CD8-positive, alpha-beta memory T cell (primary cell): ENCODE measurements at regions not wholly inside any gene's neighbourhood (a gene's known extent, or its start where the extent isn't known, plus 50 kb on each side); places are given as distances from the start of the nearest gene placed in this dataset.

Source experiments
- CTCF ChIA-PET: fragments of 350-600 bp; sonication (Branson Sonifier 250); formaldehyde crosslinking; loops from one replicate; lab custom pipeline; 2021; ENCODE audit warnings: antibody characterized with exemption; lab: Charles Lee
- POLR2A ChIA-PET: fragments of 350-600 bp; sonication (Branson Sonifier 250); formaldehyde crosslinking; loops from one replicate; lab custom pipeline; 2021; ENCODE audit warnings: antibody characterized with exemption; lab: Charles Lee
- DNase-seq, 5 donors: peaks; one replicate each; pipeline versions ENCODE4 v3.0.0 to v3.0.0-alpha.2; 2020 to 2022; ENCODE audit warnings: mixed read lengths in 1 of 5
- H3K27ac ChIP-seq: one replicate; pipeline ENCODE4 v1.7.0; 2013; ENCODE audit warnings: low read depth, mild to moderate bottlenecking, low read length, moderate library complexity
- H3K27me3 ChIP-seq: 2 replicates; pipeline ENCODE4 v1.7.0; 2013; ENCODE audit warnings: low read length, mild to moderate bottlenecking; ENCODE audit not compliant: insufficient read depth, poor library complexity, severe bottlenecking
- H3K36me3 ChIP-seq: 2 replicates; pipeline ENCODE4 v1.7.0; 2013; ENCODE audit warnings: mild to moderate bottlenecking, low read length, moderate library complexity; ENCODE audit not compliant: insufficient read depth
- H3K4me1 ChIP-seq: 2 replicates; pipeline ENCODE4 v1.7.0; 2013; ENCODE audit warnings: mild to moderate bottlenecking, low read length, moderate library complexity; ENCODE audit not compliant: insufficient read depth
- H3K4me3 ChIP-seq: 2 replicates; pipeline ENCODE4 v1.7.0; 2013; ENCODE audit warnings: mild to moderate bottlenecking, low read length
- H3K9me3 ChIP-seq: 2 replicates; pipeline ENCODE4 v1.7.0; 2013; ENCODE audit warnings: mild to moderate bottlenecking, low read length
- H3K27ac Mint-ChIP-seq, 8 donors: one replicate each; pipeline ENCODE4 v1.8.0; 2020 to 2021; ENCODE audit warnings: mixed read lengths in 8 of 8, mild to moderate bottlenecking in 6 of 8, inconsistent platforms in 3 of 8, moderate library complexity in 3 of 8
- H3K27me3 Mint-ChIP-seq, 2 donors: one replicate each; pipeline ENCODE4 v1.8.0; 2020 to 2021; ENCODE audit warnings: mixed read lengths in 2 of 2, mild to moderate bottlenecking in 1 of 2, moderate library complexity in 1 of 2
- H3K36me3 Mint-ChIP-seq, 3 donors: one replicate each; pipeline ENCODE4 v1.8.0; 2020 to 2021; ENCODE audit warnings: mixed read lengths in 3 of 3, inconsistent platforms in 1 of 3, mild to moderate bottlenecking in 1 of 3
- H3K4me1 Mint-ChIP-seq, 3 donors: one replicate each; pipeline ENCODE4 v1.8.0; 2020 to 2021; ENCODE audit warnings: mixed read lengths in 3 of 3, inconsistent platforms in 1 of 3, mild to moderate bottlenecking in 1 of 3
- H3K4me3 Mint-ChIP-seq, 7 donors: one replicate each; pipeline ENCODE4 v1.8.0; 2020 to 2021; ENCODE audit warnings: mixed read lengths in 7 of 7, mild to moderate bottlenecking in 6 of 7, moderate library complexity in 4 of 7, inconsistent platforms in 2 of 7
- H3K9me3 Mint-ChIP-seq, 5 donors: one replicate each; pipeline ENCODE4 v1.8.0; 2020 to 2022; ENCODE audit warnings: mixed read lengths in 5 of 5, mild to moderate bottlenecking in 3 of 5, moderate library complexity in 2 of 5, inconsistent platforms in 1 of 5

- Histone ChIP-seq H3K9me3 (no peaks in the 10 kb centered on the region), H3K4me1 (no peaks in the 10 kb centered on the region), H3K27me3 (no peaks in the 10 kb centered on the region), H3K36me3 (no peaks in the 10 kb centered on the region), H3K4me3 (no peak overlapping the region), H3K27ac (no peak overlapping the region)
- Mint-ChIP-seq H3K4me3 (no peak overlapping the region), H3K4me1 (no peaks in the 10 kb centered on the region), H3K27me3 (peaks cover 0 to 2% of the 10 kb centered on the region in 2 donors), H3K36me3 (no peaks in the 10 kb centered on the region), H3K27ac (no peak overlapping the region), H3K9me3 (peaks cover 0 to 7% (median 3%) of the 10 kb centered on the region in 5 donors)
- DNase-seq = no peak
- CTCF ChIA-PET = no interaction called here
- POLR2A ChIA-PET = no interaction called here
Measured at GRCh38 chr3:159626598-159626997, 362.0 kb upstream of the IL12A start.

- Mint-ChIP-seq H3K27ac (no peak overlapping the region), H3K4me3 (no peak overlapping the region), H3K36me3 (no peaks in the 10 kb centered on the region), H3K27me3 (peaks cover 0 to 2% of the 10 kb centered on the region in 2 donors), H3K9me3 (peaks cover 0 to 7% (median 3%) of the 10 kb centered on the region in 5 donors), H3K4me1 (no peaks in the 10 kb centered on the region)
- H3K27ac ChIP-seq = no peak overlapping the region
- no peak overlapping the region for H3K4me3 ChIP-seq
- no peaks in the 10 kb centered on the region for H3K27me3 ChIP-seq
- POLR2A ChIA-PET = no interaction called here
- H3K4me1 ChIP-seq = no peaks in the 10 kb centered on the region
- no peaks in the 10 kb centered on the region for H3K9me3 ChIP-seq
- DNase-seq = no peak
- H3K36me3 ChIP-seq = no peaks in the 10 kb centered on the region
- CTCF ChIA-PET = no interaction called here
Measured at GRCh38 chr3:159627229-159627628, 361.4 kb upstream of the IL12A start.

- Histone ChIP-seq H3K27ac (no peak overlapping the region), H3K9me3 (no peaks in the 10 kb centered on the region), H3K4me1 (no peaks in the 10 kb centered on the region), H3K27me3 (no peaks in the 10 kb centered on the region), H3K36me3 (no peaks in the 10 kb centered on the region), H3K4me3 (no peak overlapping the region)
- Mint-ChIP-seq H3K27me3 (peaks cover 0 to 2% of the 10 kb centered on the region in 2 donors), H3K4me1 (no peaks in the 10 kb centered on the region), H3K4me3 (no peak overlapping the region), H3K27ac (no peak overlapping the region), H3K9me3 (peaks cover 0 to 7% (median 3%) of the 10 kb centered on the region in 5 donors), H3K36me3 (no peaks in the 10 kb centered on the region)
- no peak for DNase-seq
- ChIA-PET CTCF (no interaction called here), POLR2A (no interaction called here)
Measured at GRCh38 chr3:159627634-159628033, 361.0 kb upstream of the IL12A start.

- POLR2A ChIA-PET = no interaction called here
- CTCF ChIA-PET = no interaction called here
- Mint-ChIP-seq H3K9me3 (peaks cover 0 to 7% (median 3%) of the 10 kb centered on the region in 5 donors), H3K4me3 (no peak overlapping the region), H3K27ac (no peak overlapping the region), H3K27me3 (no peaks in the 10 kb centered on the region), H3K36me3 (no peaks in the 10 kb centered on the region), H3K4me1 (no peaks in the 10 kb centered on the region)
- H3K4me3 ChIP-seq = no peak overlapping the region
- H3K4me1 ChIP-seq = no peaks in the 10 kb centered on the region
- no peaks in the 10 kb centered on the region for H3K9me3 ChIP-seq
- no peaks in the 10 kb centered on the region for H3K27me3 ChIP-seq
- H3K36me3 ChIP-seq = no peaks in the 10 kb centered on the region
- no peak overlapping the region for H3K27ac ChIP-seq
- no peak for DNase-seq
Measured at GRCh38 chr3:159629329-159630084, 359.1 kb upstream of the IL12A start.

- no peaks in the 10 kb centered on the region for H3K27me3 ChIP-seq
- H3K36me3 ChIP-seq = no peaks in the 10 kb centered on the region
- Mint-ChIP-seq H3K4me1 (no peaks in the 10 kb centered on the region), H3K36me3 (no peaks in the 10 kb centered on the region), H3K4me3 (no peak overlapping the region), H3K27ac (no peak overlapping the region), H3K27me3 (no peaks in the 10 kb centered on the region), H3K9me3 (peaks cover 0 to 7% (median 2%) of the 10 kb centered on the region in 5 donors)
- POLR2A ChIA-PET = no interaction called here
- CTCF ChIA-PET = no interaction called here
- no peak for DNase-seq
- no peaks in the 10 kb centered on the region for H3K9me3 ChIP-seq
- no peaks in the 10 kb centered on the region for H3K4me1 ChIP-seq
- H3K27ac ChIP-seq = no peak overlapping the region
- H3K4me3 ChIP-seq = no peak overlapping the region
Measured at GRCh38 chr3:159631226-159631625, 357.4 kb upstream of the IL12A start.

- CTCF ChIA-PET = no interaction called here
- no peaks in the 10 kb centered on the region for H3K9me3 ChIP-seq
- POLR2A ChIA-PET = no interaction called here
- no peak overlapping the region for H3K27ac ChIP-seq
- Mint-ChIP-seq H3K4me3 (no peak overlapping the region), H3K27me3 (no peaks in the 10 kb centered on the region), H3K27ac (no peak overlapping the region), H3K4me1 (no peaks in the 10 kb centered on the region), H3K36me3 (no peaks in the 10 kb centered on the region), H3K9me3 (peaks cover 0 to 7% (median 2%) of the 10 kb centered on the region in 5 donors)
- H3K4me1 ChIP-seq = no peaks in the 10 kb centered on the region
- no peak for DNase-seq
- H3K36me3 ChIP-seq = no peaks in the 10 kb centered on the region
- no peak overlapping the region for H3K4me3 ChIP-seq
- no peaks in the 10 kb centered on the region for H3K27me3 ChIP-seq
Measured at GRCh38 chr3:159632128-159632527, 356.5 kb upstream of the IL12A start.

- DNase-seq = no peak
- Histone ChIP-seq H3K27ac (no peak overlapping the region), H3K9me3 (no peaks in the 10 kb centered on the region), H3K36me3 (no peaks in the 10 kb centered on the region), H3K4me1 (no peaks in the 10 kb centered on the region), H3K4me3 (no peak overlapping the region), H3K27me3 (no peaks in the 10 kb centered on the region)
- ChIA-PET POLR2A (no interaction called here), CTCF (no interaction called here)
- Mint-ChIP-seq H3K27ac (no peak overlapping the region), H3K27me3 (no peaks in the 10 kb centered on the region), H3K4me1 (no peaks in the 10 kb centered on the region), H3K4me3 (no peak overlapping the region), H3K9me3 (peaks cover 0 to 7% (median 2%) of the 10 kb centered on the region in 5 donors), H3K36me3 (no peaks in the 10 kb centered on the region)
Measured at GRCh38 chr3:159632851-159633250, 355.8 kb upstream of the IL12A start.

- H3K9me3 Mint-ChIP-seq = peaks cover 0 to 7% (median 2%) of the 10 kb centered on the region in 5 donors
- no peak overlapping the region for H3K27ac Mint-ChIP-seq
Measured at GRCh38 chr3:159634483-159634882, 354.2 kb upstream of the IL12A start.

More at GRCh38 chr3:159634483-159634882, 354.2 kb upstream of the IL12A start:
- H3K36me3 Mint-ChIP-seq = no peaks in the 10 kb centered on the region
- H3K4me3 ChIP-seq = no peak overlapping the region
- H3K4me3 Mint-ChIP-seq = no peak overlapping the region
- POLR2A ChIA-PET = no interaction called here
- H3K27me3 Mint-ChIP-seq = no peaks in the 10 kb centered on the region
- DNase-seq = no peak
- CTCF ChIA-PET = no interaction called here
- no peaks in the 10 kb centered on the region for H3K36me3 ChIP-seq
- no peaks in the 10 kb centered on the region for H3K27me3 ChIP-seq
- H3K27ac ChIP-seq = no peak overlapping the region
- no peaks in the 10 kb centered on the region for H3K9me3 ChIP-seq
- H3K4me1 Mint-ChIP-seq = no peaks in the 10 kb centered on the region
- H3K4me1 ChIP-seq = no peaks in the 10 kb centered on the region
